ENCODE measurements at regions not wholly inside any gene's neighbourhood (a gene's known extent, or its start where the extent isn't known, plus 50 kb on each side); places are given as distances from the start of the nearest gene placed in this dataset.
"Not testable (repeated sequence)": the region's sequence is repeated elsewhere in the genome, so short reads cannot be mapped to it uniquely, and the experiment has no call there.

GRCh38 chr13:65387743-65388347 lies 1842.3 kb downstream of the PCDH9 start:
- TF ChIP-seq, protein P1, sequence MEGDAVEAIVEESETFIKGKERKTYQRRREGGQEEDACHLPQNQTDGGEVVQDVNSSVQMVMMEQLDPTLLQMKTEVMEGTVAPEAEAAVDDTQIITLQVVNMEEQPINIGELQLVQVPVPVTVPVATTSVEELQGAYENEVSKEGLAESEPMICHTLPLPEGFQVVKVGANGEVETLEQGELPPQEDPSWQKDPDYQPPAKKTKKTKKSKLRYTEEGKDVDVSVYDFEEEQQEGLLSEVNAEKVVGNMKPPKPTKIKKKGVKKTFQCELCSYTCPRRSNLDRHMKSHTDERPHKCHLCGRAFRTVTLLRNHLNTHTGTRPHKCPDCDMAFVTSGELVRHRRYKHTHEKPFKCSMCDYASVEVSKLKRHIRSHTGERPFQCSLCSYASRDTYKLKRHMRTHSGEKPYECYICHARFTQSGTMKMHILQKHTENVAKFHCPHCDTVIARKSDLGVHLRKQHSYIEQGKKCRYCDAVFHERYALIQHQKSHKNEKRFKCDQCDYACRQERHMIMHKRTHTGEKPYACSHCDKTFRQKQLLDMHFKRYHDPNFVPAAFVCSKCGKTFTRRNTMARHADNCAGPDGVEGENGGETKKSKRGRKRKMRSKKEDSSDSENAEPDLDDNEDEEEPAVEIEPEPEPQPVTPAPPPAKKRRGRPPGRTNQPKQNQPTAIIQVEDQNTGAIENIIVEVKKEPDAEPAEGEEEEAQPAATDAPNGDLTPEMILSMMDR (IDR thresholded peaks at IDR 0.05; ENCODE audit: control extremely low read depth, extremely low read depth, low read depth, missing control alignments): no peak
- DNase-seq (ENCODE audit: extremely low spot score): no peak
- ChIA-PET POLR2A (no interaction called here), CTCF (no interaction called here)

GRCh38 chr13:65378943-65379519 lies 1851.1 kb downstream of the PCDH9 start:
- TF ChIP-seq, protein P1 (IDR thresholded peaks at IDR 0.05; ENCODE audit: control extremely low read depth, extremely low read depth, low read depth, missing control alignments): no peak
- ChIA-PET POLR2A (no interaction called here), CTCF (no interaction called here)
- no peak for DNase-seq (ENCODE audit: extremely low spot score)

GRCh38 chr13:65378484-65378883 lies 1851.7 kb downstream of the PCDH9 start:
- ChIA-PET CTCF (no interaction called here), POLR2A (no interaction called here)
- no peak for DNase-seq (ENCODE audit: extremely low spot score)
- TF ChIP-seq, protein P1 (IDR thresholded peaks at IDR 0.05; ENCODE audit: control extremely low read depth, extremely low read depth, low read depth, missing control alignments): no peak

DNA sequence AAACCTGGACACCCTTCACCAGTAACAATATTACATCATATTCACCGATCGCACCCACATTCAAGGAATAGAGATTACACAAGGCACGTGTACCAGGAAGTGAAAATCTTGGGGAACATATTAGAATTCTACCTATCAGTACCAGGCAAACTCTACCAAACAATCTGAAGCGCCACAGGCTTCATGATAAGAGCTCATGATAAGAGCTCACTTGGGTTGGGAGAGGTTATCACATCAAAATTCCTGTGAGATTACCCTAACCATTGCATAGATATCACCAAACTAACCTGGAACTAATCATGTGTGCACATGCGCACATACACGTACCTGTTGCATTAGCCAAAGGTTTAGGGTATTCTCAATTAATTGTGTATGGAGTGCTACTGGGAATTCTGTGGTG lies 1861.3 kb downstream of the PCDH9 start:
- CTCF ChIA-PET: no interaction called here
- no peak for DNase-seq (ENCODE audit: extremely low spot score)
- POLR2A ChIA-PET: no interaction called here
- TF ChIP-seq, protein P1 (IDR thresholded peaks at IDR 0.05; ENCODE audit: control extremely low read depth, extremely low read depth, low read depth, missing control alignments): no peak

- ChIA-PET POLR2A (no interaction called here), CTCF (no interaction called here)
- no peak for DNase-seq (ENCODE audit: extremely low spot score)
- TF ChIP-seq, protein P1 (IDR thresholded peaks at IDR 0.05; ENCODE audit: control extremely low read depth, extremely low read depth, low read depth, missing control alignments): no peak
Observed at GRCh38 chr13:65353951-65354350, 1876.2 kb downstream of the PCDH9 start.

- DNase-seq (ENCODE audit: extremely low spot score); POLR2A ChIA-PET; CTCF ChIA-PET: not testable (repeated sequence)
Observed at GRCh38 chr13:65353150-65353549, 1877.0 kb downstream of the PCDH9 start.

DNA sequence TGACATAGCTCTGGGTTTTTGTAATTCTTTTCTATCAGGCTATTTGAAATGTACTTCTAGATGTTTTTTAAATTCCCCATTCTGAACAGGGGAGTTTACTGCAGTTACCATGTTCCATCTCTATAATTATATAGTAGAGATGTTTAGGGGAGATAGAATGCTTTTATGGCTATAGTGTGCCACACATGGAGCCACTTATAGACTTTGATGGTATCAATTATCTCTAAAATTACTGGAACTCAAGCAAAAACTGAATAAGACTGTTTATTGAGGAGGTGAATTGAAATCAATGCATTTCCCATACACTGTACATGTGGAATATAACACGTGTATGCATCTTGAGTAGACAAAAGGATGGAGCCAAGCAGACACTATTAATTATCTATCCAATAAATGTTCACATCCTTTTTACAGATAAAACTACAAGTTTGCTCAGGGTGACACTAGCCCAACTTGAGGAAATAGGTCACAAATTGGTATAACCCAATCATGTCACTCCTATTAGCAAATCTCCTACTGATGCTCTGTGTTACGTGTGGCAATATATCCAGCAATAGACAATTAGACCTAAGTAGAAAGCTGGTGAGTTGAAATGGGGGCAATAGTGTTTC lies 1882.6 kb downstream of the PCDH9 start:
- TF ChIP-seq, protein P1 (IDR thresholded peaks at IDR 0.05; ENCODE audit: control extremely low read depth, extremely low read depth, low read depth, missing control alignments): no peak
- no peak for DNase-seq (ENCODE audit: extremely low spot score)
- ChIA-PET POLR2A (no interaction called here), CTCF (interaction anchor here (1.0 kb wide), 1 partner anchor 17 kb away, joined by 3 read pairs; no protein-coding TSS in a partner anchor)
